ENCODE measurements at regions not wholly inside any gene's neighbourhood (a gene's known extent, or its start where the extent isn't known, plus 50 kb on each side); places are given as distances from the start of the nearest gene placed in this dataset.
"Not testable (repeated sequence)": the region's sequence is repeated elsewhere in the genome, so short reads cannot be mapped to it uniquely, and the experiment has no call there.

GRCh38 chr2:7673101-7673500, 755.9 kb downstream of the RNF144A start:
- no peak for DNase-seq (ENCODE audit: low read depth in 3 of 3)

- no peak for DNase-seq (ENCODE audit: low read depth in 3 of 3)
Measured at GRCh38 chr2:7673853-7674252, 756.6 kb downstream of the RNF144A start.

- DNase-seq (ENCODE audit: low read depth in 3 of 3) = no peak
Measured at GRCh38 chr2:7674606-7675005, 757.4 kb downstream of the RNF144A start.

GRCh38 chr2:7676714-7677113, 759.5 kb downstream of the RNF144A start:
- no peak for DNase-seq (ENCODE audit: low read depth in 3 of 3)

- no peak for DNase-seq (ENCODE audit: low read depth in 3 of 3)
Measured at GRCh38 chr2:7681881-7682461, 764.8 kb downstream of the RNF144A start.

- DNase-seq (ENCODE audit: low read depth in 3 of 3) = no peak
Measured at GRCh38 chr2:7683196-7683595, 766.0 kb downstream of the RNF144A start.

- no peak for DNase-seq (ENCODE audit: low read depth in 3 of 3)
Measured at GRCh38 chr2:7683708-7684107, 766.5 kb downstream of the RNF144A start.

GRCh38 chr2:7685342-7686015, 768.3 kb downstream of the RNF144A start:
- DNase-seq (ENCODE audit: low read depth in 3 of 3) = no peak

GRCh38 chr2:7686016-7686385, 768.8 kb downstream of the RNF144A start:
- DNase-seq (ENCODE audit: low read depth in 3 of 3) = no peak

GRCh38 chr2:7691961-7692656, 774.9 kb downstream of the RNF144A start:
- no peak for DNase-seq (ENCODE audit: low read depth in 3 of 3)

GRCh38 chr2:7692657-7693161, 775.5 kb downstream of the RNF144A start:
- DNase-seq (ENCODE audit: low read depth in 3 of 3) = no peak

GRCh38 chr2:7693246-7694075, 776.2 kb downstream of the RNF144A start:
- no peak for DNase-seq (ENCODE audit: low read depth in 3 of 3)

GRCh38 chr2:7694076-7694985, 777.1 kb downstream of the RNF144A start:
- no peak for DNase-seq (ENCODE audit: low read depth in 3 of 3)

- not testable (repeated sequence) for DNase-seq (ENCODE audit: low read depth in 3 of 3)
Measured at GRCh38 chr2:7696556-7696955, 779.3 kb downstream of the RNF144A start.

GRCh38 chr2:7697052-7697451, 779.8 kb downstream of the RNF144A start:
- no peak for DNase-seq (ENCODE audit: low read depth in 3 of 3)

- DNase-seq (ENCODE audit: low read depth in 3 of 3) = no peak
Measured at GRCh38 chr2:7701791-7702190, 784.6 kb downstream of the RNF144A start.

- no peak for DNase-seq (ENCODE audit: low read depth in 3 of 3)
Measured at GRCh38 chr2:7703048-7703447, 785.8 kb downstream of the RNF144A start.

GRCh38 chr2:7703543-7704144, 786.4 kb downstream of the RNF144A start:
- DNase-seq (ENCODE audit: low read depth in 3 of 3) = no peak

- DNase-seq (ENCODE audit: low read depth in 3 of 3) = no peak
Measured at GRCh38 chr2:7704296-7704865, 787.2 kb downstream of the RNF144A start.

- no peak for DNase-seq (ENCODE audit: low read depth in 3 of 3)
Measured at GRCh38 chr2:7706791-7707190, 789.6 kb downstream of the RNF144A start.
